PC-3 (cell line): ENCODE measurements at regions not wholly inside any gene's neighbourhood (a gene's known extent, or its start where the extent isn't known, plus 50 kb on each side); places are given as distances from the start of the nearest gene placed in this dataset.

Source experiments
- EZH2 ChIP-seq: fragments of 300-600 bp; sonication (generic); IDR thresholded peaks from one replicate; pipeline ENCODE4 v1.6.1; 2017; ENCODE audit warnings: antibody characterized with exemption, mild to moderate bottlenecking, low read length; ENCODE audit not compliant: unreplicated experiment
- EZH2phosphoT487 ChIP-seq: fragments of 300-600 bp; sonication (generic); IDR thresholded peaks from 2 replicates; pipeline ENCODE4 v1.6.1; 2018; ENCODE audit warnings: mild to moderate bottlenecking, antibody characterized with exemption, low read length, borderline replicate concordance
- TF ChIP-seq, protein P1 (sequence below): fragments of 300-600 bp; sonication (generic); conservative IDR thresholded peaks from 2 replicates; pipeline ENCODE4 v1.5.1; 2017; ENCODE audit warnings: antibody characterized with exemption, low read depth, mild to moderate bottlenecking, low read length

DNA sequence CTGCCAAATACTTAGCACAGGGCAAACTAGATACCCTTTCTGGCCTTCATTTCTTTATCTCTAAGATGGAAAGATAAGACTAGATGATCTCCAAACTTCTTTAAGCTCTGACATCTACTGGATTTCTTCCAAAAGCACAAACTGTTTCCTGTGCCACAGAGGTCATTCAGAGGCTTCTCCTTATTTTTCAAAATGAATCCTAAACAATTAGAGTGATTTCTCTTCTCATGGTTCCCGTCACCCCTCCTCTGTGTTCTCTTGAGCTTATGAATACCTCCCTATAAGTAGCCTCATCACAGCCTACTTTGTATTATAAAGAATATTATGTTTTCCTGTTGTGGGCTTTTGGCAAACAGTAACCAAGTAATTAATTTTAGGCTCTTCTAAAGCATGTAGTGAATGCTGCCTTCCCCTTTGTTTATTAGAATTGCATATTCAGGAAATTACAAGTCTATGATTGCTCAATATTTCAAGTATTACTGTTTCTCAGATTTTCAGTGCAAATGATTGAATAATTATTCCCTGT lies 179.5 kb downstream of the REEP3 start:
- TF ChIP-seq, protein P1, sequence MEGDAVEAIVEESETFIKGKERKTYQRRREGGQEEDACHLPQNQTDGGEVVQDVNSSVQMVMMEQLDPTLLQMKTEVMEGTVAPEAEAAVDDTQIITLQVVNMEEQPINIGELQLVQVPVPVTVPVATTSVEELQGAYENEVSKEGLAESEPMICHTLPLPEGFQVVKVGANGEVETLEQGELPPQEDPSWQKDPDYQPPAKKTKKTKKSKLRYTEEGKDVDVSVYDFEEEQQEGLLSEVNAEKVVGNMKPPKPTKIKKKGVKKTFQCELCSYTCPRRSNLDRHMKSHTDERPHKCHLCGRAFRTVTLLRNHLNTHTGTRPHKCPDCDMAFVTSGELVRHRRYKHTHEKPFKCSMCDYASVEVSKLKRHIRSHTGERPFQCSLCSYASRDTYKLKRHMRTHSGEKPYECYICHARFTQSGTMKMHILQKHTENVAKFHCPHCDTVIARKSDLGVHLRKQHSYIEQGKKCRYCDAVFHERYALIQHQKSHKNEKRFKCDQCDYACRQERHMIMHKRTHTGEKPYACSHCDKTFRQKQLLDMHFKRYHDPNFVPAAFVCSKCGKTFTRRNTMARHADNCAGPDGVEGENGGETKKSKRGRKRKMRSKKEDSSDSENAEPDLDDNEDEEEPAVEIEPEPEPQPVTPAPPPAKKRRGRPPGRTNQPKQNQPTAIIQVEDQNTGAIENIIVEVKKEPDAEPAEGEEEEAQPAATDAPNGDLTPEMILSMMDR: no peak
- TF ChIP-seq EZH2phosphoT487 (no peak), EZH2 (no peak)
